Epithelial cell of esophagus (primary cell): ENCODE measurements at regions not wholly inside any gene's neighbourhood (a gene's known extent, or its start where the extent isn't known, plus 50 kb on each side); places are given as distances from the start of the nearest gene placed in this dataset.
A peak's percentile ranks its signal among the peaks of the same experiment; 100 is the strongest.

Source experiments
- DNase-seq: peaks from one replicate; pipeline ENCODE4 v3.0.0; 2010; ENCODE audit warnings: low read depth
- H3K4me3 ChIP-seq: 2 replicates; pipeline ENCODE4 v1.5.1; 2011; ENCODE audit warnings: mild to moderate bottlenecking, low read length, control low read depth
- CTCF ChIP-seq: IDR thresholded peaks from 2 replicates; pipeline ENCODE4 v1.5.1; 2011; ENCODE audit warnings: low read depth, mild to moderate bottlenecking, low read length, control low read depth, inconsistent platforms; ENCODE audit not compliant: insufficient read depth; ENCODE audit errors: missing control alignments

GRCh38 chr4:119721878-119722277 lies 93.3 kb upstream of the PDE5A start:
- TF ChIP-seq CTCF, result no peak
- no peak overlapping the region for H3K4me3 ChIP-seq
- peak; percentile 71 for DNase-seq

- no peak overlapping the region for H3K4me3 ChIP-seq
- no peak for TF ChIP-seq CTCF
- no peak for DNase-seq
Measured at GRCh38 chr4:119715490-119716445, 87.2 kb upstream of the PDE5A start.

- DNase-seq, result no peak
- no peak for TF ChIP-seq CTCF
- H3K4me3 ChIP-seq, result no peak overlapping the region
Measured at GRCh38 chr4:119709418-119709817, 80.8 kb upstream of the PDE5A start.

GRCh38 chr4:119707336-119707735 lies 78.7 kb upstream of the PDE5A start:
- DNase-seq, result no peak
- H3K4me3 ChIP-seq, result no peak overlapping the region
- no peak for TF ChIP-seq CTCF

- no peak for DNase-seq
- TF ChIP-seq CTCF, result no peak
Measured at GRCh38 chr4:119706804-119707203, 78.2 kb upstream of the PDE5A start.

GRCh38 chr4:119697887-119698393 lies 69.3 kb upstream of the PDE5A start:
- no peak for DNase-seq
- no peak for TF ChIP-seq CTCF
- H3K4me3 ChIP-seq, result no peak overlapping the region

More at GRCh38 chr4:119706804-119707203, 78.2 kb upstream of the PDE5A start:
- no peak overlapping the region for H3K4me3 ChIP-seq
